IPS DF 4.7 (cell line): ENCODE measurements at regions not wholly inside any gene's neighbourhood (a gene's known extent, or its start where the extent isn't known, plus 50 kb on each side); places are given as distances from the start of the nearest gene placed in this dataset.
"Not testable (repeated sequence)": the region's sequence is repeated elsewhere in the genome, so short reads cannot be mapped to it uniquely, and the experiment has no call there.

Source experiments
- DNase-seq: peaks from one replicate; pipeline ENCODE4 v3.0.0-alpha.2; 2013; ENCODE audit warnings: low spot score; ENCODE audit errors: extremely low read depth

DNA sequence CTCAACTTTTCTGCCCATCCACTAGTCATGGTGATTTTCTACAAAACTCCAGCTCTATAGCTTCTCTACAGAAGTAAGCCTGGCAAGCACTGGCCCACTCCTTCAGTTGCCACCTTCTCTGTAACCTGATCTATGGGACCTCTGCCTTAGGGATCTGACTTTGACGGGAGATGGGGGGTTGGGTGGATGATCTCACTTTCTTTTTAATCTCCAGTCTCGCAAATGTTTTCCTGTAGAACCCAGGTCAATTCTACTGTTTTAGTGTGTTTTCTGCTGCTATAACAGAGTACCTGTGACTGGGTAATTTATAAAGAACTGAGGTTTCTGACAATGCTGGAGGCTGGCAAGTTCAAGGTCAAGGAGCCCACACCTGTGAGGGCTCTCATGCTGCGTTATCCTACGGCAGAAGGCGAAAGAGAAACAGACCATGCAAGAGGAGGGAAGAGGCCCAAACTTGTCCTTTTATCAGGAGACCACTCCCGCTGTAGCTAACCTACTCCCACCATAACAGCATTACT lies 189.9 kb upstream of the THRB start:
- DNase-seq: no peak

DNA sequence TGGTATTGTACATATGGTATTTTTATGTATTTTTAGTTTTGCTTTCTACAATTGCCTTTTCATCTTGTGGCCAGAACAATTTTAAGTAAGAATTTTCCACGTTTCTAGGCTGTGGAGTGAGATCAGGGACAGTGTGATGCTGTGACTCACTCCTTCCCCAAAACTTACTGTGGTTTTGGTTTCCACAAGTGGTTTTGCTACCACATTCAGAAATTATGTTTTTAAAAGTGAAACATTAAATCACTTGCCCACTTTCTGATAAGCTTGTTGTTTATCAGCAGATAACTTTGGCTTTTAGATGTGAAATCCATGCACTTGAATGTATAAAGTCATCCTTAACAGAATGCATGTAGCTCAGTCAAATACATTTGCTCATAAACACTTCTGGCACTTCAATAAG lies 192.2 kb upstream of the THRB start:
- no peak for DNase-seq

DNA sequence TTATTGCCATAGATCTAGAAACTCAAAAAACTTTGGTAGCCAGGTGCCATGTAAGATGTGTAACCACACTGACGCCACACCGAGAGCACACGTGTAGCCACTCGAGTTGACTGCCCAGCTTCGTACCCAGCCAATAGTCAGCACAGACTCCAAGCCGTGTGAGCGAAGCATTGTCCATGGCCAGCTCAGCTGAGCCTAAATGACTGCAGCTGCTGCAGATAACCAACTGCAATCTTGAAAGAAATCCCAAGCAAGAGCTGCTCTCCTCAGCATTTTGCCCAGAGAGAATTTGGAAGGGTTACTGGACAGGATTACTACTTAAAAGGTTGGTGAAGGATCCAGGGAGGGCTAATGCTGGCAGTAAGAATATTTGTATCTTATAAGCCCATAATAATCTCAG lies 193.0 kb upstream of the THRB start:
- DNase-seq: no peak

DNA sequence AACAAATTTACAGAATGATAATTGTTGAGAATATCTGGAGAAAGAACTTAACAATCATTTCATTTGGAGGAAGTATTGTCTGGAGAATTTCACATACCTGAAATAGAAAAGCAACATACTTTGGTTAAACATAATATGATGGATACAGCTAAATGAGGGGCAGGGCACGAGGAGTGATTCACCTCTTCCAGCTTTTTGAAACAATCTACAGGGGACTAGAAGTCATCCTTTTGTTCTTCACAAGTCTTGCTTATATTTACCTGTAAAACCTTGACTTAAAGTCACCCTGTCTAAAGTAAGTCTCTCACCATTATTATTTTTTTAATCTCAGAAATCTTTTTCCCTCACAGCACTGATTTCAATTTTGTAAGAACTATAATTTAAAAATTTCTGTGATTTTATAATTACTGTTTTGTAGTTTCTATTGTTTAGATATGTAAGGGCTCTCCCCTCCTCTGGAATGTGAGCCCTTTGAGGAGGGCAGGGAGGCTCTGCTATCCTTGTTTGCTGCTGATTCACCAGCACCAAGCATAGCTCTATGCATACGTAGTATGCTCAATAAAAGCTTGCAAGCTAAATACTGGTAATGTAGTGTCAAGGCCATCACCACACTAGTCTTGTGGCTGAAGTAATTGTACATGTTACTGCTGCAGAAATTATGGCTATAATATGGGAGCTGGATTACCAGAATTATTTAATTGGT lies 193.9 kb upstream of the THRB start:
- no peak for DNase-seq

DNA sequence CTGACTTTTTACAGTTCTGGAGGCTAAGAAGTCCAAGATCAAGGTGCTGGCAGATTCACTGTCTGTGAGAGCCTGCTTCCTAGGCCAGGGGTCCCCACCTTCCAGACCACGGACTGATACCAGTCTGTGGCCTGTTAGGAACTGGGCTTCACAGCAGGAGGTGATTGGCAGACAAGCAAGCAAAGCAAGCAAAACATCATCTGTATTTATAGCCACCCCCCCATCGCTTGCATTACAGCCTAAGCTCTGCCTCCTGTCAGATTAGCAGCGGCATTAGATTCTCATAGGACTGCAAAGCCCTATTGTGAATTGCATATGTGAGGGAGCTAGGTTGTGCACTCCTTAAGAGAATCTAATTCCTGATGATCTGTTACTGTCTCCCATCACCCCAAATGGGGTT lies 194.7 kb upstream of the THRB start:
- DNase-seq: no peak

DNA sequence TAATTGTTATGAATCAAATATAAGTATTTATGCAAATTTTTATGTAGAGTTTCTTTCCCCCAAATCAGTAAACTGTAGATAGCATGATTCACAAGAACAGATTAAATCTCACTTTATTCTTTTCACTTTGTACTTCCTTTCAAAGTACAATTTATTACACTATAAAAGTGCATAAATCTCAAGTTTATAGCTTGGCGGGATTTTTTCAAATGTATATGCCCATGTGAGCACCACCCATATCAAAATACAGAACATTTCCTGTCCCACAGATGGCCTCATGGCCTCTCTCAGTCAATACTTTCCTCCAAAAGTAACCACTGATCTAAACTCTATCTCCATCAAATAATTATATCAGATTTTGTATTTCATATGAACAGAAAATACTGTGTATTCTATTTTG lies 196.1 kb upstream of the THRB start:
- no peak for DNase-seq

DNA sequence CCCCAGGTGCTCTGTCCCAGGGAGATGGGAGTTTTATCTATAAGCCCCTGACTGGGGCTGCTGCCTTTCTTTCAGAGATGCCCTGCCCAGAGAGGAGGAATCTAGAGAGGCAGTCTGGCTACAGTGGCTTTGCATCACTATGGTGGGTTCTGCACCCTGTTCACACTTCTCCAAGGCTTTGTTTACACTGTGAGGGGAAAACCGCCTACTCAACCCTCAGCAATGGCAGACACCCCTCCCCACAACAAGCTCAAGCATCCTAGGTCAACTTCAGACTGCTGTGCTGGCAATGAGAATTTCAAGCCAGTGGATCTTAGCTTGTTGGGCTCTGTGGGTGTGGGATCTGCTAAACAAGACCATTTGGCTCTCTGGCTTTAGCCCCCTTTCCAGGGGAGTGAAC lies 204.4 kb upstream of the THRB start:
- not testable (repeated sequence) for DNase-seq

DNA sequence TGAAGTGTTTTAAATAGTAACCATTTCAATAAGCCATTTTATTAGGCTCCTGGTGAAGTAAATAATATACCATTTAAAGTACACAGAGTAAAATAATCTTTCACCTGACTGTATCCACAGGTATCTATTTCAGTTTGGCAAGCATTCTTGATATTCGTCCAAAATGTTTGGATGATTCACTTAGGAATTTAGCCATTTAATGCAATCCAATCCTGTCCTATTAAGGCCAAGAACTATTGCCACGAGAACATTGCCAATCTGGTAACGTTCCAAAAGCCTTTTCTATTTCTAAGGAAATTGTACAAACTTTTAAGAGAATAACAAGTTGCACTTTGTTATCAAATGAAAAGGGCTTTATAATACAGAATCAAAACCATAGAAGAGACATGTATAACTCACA lies 209.8 kb upstream of the THRB start:
- no peak for DNase-seq

DNA sequence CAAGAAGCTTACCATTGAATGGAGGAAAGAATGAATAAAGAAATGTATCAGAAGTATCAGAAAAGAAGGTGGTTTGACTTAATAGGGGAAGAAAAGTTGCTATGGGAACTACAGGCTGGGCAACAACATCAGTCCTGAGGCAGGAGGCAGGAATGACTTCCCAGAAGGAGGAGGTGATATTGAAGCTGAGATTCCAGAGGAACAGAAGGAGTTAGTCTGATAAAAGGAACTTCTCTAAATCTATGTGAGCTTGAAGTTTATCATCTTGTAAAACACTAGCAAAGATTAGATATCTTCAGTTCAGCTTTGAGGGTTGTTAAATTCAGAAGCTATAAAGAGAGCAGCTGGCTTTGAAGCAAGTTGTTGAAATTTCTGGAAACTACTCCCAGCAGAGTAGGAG lies 213.3 kb upstream of the THRB start:
- no peak for DNase-seq

DNA sequence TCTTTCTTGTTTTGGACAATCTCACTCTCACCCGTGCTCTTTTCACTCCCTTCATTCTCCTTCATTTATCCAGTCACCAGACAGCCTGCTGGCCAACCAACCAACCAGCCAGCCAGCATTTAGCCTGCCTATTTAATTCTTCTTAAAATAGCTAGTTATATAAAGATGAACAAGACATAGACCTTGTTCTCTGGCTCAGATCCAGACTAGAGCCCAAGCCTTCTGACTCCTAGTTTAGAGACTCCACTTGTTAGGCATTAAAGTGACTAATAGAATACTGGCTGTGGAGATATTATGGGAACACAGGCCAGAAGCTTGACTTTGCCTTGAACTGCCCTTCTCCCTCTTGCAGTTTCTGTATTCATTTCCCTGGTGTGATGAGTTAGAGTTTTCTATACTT lies 215.3 kb upstream of the THRB start:
- no peak for DNase-seq

DNA sequence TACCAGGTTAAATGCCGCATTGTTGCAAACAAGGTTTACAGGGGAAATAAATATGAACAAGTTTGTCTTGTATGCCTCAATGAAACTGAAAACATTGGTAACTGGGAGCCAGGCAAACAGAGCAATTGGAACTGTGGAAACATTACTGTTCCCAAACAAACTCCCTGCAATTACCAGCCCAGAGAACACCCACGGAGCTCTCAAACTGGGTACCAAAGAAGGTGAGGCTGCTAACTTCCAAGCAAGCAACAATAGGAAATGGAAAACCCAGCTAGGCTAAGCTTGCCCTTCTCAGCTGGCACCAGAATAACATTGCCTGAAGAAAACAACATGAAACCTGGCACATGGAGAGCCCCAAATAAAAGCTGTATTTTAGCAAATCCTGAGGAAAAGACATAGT lies 218.9 kb upstream of the THRB start:
- DNase-seq: no peak

DNA sequence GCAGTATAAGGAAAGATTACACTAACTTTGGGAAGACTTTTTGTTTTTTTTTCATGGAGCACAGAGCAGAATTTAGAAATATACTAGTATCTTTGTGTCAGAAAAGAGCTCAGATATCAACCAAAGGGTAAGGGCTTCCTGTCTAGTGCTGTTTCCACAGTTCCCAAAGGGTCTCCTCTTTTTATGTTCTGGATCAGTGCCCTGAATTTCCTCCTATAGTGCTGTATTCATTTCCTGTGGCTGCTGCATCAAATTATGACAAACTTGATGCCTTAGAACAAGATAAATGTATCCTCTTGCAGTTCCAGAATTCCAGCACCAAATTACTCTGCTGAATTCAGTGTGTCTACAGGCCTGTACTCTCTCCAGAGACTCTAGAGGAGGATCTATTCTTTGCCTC lies 219.8 kb upstream of the THRB start:
- DNase-seq: no peak

DNA sequence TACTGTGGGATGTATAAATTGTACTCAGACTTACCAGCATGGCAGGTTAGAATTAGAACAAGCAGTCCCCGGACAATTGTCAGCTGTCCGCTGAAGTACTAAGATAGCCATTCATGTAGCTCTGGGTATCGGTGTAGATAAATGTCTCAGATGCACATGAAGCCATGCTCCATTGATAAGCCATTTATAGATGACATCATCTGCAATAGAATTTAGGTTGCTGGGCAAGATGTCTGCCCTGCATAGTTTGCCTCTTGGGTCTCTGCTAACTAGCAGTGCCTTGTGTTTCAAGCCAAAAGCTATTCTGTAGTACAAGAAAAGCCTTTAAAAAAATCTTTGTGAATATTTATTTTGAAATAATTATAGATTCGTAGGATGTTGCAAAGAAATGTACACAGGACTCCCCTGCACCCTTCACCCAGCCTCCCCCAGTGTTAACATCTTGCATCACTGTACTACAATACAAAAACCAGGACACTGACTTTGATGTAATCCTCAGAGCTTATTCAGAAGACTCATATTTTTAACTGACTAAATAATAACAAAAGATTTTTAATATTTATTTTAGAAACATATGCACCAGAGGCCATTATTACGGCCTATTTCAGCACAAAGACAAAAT lies 220.6 kb upstream of the THRB start:
- DNase-seq: no peak

DNA sequence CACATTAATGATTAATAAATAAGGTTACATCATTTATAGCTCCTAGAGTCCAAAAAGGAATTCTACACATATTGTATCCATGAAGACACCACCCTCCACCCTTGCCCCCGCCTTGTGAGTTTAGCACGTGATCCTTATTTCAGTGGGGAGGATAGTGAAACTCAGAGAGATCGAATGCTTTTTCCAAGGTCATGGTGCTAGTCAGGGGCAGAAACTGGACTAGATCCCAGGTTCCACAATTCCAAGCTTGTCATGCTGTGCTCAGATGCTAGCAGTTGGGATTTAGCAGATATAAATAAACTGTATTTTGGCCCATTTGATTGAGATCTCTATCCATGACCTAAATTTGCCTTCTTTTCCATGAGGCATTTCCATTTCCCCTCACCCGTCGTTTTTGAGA lies 227.4 kb upstream of the THRB start:
- DNase-seq: no peak

DNA sequence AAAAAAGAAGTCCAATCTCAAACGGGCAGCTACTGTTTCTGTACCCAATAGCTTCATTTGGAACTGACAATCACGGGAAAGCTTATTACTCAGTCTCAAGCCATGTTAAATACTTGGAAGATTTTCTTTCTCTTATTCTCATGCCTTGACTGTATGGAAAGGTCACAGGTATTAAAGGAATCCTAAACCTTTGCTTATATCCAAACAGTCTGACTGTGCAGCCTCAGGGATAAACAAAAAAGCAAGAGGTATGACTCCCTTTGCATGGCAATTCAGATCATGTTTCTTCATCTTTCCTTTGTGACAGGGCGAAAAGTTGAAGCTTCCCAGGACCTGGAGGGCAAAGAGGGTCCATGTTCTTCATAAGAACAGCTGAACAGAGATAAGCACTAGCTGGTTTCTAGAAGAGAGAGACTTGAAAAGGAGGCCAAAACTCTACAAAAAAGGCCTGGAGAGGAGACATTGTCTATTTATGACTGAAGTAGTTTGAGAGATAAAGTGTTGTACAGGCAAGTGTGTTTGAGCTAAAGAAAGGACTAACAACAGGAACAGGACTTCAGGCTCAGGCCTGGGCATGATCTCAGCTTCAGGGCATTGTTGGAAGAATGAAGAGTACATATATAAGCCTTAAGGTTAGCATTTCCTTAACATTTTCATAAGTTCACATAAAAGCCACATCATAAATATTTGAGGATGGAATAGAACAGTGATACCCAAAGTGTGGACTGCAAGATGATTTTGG lies 231.0 kb upstream of the THRB start:
- no peak for DNase-seq

DNA sequence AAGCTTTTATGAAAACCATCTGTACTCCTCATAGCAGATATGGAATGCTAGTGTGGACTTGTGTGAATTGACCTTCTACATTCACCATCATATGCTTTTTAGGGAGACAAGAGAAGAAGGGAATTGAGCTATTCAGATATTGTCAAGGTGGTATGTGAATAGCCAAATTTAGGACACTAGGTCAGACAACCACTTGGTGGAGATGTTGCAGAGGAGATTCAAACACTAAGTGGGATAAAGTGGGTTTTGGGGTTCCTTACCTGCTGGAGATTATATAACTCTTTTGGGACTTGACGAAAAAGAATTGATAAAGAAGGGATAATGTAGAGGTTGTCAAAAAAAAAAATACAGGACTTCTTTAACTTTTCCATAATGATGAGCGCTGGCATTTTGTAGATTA lies 231.8 kb upstream of the THRB start:
- no peak for DNase-seq

DNA sequence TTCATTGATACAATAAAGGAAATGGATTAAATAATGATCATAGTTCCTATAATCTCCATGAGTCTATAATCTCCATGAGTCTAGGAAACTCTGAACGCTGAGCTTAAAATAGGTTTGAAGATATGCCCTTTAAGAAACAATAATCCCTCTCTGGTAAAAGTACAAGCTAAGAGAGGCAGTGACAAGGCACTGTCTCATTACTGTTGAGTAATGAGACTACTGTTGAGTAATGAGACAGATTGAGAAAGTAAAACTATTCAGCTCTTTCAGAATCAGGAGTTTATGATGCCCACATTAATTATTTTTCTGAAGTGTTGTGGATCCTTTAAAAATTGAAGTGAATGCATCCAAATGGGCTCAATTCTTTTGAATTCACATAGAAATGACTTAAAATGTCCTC lies 235.5 kb upstream of the THRB start:
- no peak for DNase-seq

DNA sequence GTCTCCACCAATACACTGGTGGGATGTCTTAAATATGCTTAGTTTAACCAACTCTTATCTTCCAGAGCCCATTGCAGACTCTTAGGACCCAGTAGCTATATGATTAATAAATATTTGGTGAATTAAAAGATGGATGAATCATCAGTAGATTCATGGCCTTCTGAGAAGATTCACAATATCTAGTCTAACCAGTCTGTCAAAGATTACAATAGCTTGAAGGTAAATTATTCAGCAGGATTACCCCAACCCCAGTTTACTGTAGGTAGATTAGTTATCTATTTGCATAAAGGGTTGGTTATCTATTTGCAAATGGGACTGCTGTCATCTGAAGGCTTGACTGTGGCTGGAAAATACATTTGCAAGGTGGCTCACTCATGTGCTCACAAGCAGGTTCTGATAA lies 239.4 kb upstream of the THRB start:
- no peak for DNase-seq

DNA sequence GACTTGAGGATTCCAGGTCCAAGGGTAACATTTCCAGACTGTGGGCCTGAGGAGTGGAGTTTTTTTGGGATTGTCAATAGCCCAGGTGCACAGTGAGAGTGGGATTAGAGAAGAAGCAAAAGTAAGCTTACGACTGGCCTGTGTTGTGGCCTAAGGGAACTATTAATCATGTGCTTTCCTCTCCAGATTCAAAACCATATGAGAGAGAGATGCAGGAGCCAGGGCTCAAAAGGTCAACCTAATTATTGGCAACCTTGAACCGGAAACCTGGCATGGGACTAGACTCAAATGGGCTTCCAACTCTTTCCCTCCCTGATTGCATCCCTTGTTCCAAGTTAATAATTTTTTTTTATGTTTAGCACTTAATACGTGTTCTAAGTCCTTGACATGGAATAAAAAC lies 242.1 kb upstream of the THRB start:
- DNase-seq: no peak

DNA sequence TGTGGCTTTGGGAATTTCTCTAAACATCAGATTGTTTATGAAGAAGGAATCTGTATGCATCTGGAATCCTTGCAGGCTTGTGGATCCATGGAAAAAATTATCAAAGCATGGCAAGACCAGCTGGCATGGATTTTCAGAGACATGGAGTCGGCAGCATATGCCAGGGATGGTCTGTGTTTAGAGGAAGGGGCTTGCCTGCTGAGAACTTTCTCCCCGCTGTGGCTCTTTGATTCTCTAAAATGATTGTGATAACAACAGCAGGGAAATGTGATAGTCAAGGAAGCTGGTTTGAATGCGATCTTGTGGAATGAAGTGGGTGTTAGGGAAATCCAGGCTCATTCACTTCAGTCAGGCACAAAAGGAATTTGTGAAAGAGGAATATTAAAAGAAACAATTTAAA lies 245.7 kb upstream of the THRB start:
- no peak for DNase-seq

DNA sequence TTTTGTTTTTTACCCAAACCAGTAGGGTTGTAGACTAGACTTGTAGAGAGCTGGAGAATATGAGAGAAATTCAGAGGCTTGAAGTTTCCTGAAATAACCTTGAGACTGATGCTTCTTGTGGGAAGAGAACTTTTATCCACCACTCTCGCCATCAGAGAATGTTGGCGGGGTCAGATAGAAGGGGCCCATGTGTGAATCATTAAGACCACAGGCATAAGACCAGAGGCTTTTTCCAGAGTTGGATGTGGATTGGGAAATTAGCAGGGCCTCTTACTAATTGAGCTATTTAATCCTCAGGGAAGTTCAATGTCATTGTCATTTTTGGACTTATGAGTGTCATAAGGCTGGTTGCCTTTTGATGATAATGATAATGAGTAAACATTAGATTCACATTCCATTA lies 246.9 kb upstream of the THRB start:
- no peak for DNase-seq

DNA sequence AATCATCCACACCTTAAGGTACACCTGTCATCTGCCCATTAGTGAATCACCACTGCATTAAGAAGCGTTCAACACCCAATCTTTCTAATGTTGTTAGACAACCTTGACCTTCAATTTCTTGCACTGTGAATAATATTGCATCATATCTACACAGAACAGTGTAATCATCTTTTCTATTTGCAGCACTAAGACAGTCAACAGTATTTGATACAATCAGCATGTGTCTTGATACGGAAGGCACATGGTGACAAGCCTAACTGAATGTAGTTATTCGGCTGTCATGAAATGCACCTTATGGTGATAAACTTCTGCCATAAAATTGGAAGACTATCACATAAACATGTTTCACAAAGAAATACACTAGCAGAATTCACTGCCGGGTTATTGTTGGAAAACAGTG lies 253.9 kb upstream of the THRB start:
- DNase-seq: no peak

DNA sequence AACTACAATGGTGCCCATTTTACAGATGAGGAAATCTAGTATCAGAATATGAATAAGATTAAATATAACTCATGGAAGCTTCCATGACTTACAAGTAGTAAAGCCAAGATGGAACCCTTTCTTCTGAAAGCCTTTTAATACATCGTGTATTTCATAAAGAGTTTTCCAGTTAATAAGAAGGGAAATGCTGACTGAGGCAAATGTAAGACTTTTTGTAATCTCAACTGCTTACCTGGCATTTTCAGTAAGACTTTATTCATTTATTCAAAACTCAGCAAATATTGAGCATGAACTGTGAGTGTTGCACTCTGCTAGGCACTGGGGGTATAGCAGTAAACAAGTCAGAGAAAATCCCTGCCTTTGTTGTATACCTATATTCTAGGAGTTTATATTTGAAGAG lies 256.4 kb upstream of the THRB start:
- DNase-seq: no peak
